Osteoblast (primary cell): ENCODE measurements at regions not wholly inside any gene's neighbourhood (a gene's known extent, or its start where the extent isn't known, plus 50 kb on each side); places are given as distances from the start of the nearest gene placed in this dataset.

Experiments used
- DNase-seq: peaks from one replicate; pipeline ENCODE4 v3.0.0; 2011; ENCODE audit warnings: low spot score, mixed read lengths; ENCODE audit not compliant: insufficient read length; ENCODE audit errors: missing footprints
- H2AFZ ChIP-seq: 2 replicates; pipeline ENCODE4 v1.6.0; 2011; ENCODE audit warnings: mild to moderate bottlenecking, low read length
- H3K27ac ChIP-seq: 2 replicates; pipeline ENCODE4 v1.5.1; 2011; ENCODE audit warnings: mild to moderate bottlenecking, low read depth, low read length, moderate library complexity
- H3K27me3 ChIP-seq: 2 replicates; pipeline ENCODE4 v1.6.0; 2012; ENCODE audit warnings: mild to moderate bottlenecking, control low read depth, inconsistent platforms, low read length, moderate library complexity; ENCODE audit not compliant: insufficient read depth
- H3K36me3 ChIP-seq: 2 replicates; pipeline ENCODE4 v1.5.1; 2011; ENCODE audit warnings: mild to moderate bottlenecking, low read length, control low read depth, moderate library complexity; ENCODE audit not compliant: insufficient read depth
- H3K4me1 ChIP-seq: 2 replicates; pipeline ENCODE4 v1.5.1; 2011; ENCODE audit warnings: mild to moderate bottlenecking, low read length, control low read depth, moderate library complexity; ENCODE audit not compliant: insufficient read depth
- H3K4me2 ChIP-seq: 2 replicates; pipeline ENCODE4 v1.6.0; 2011; ENCODE audit warnings: mild to moderate bottlenecking, low read length; ENCODE audit not compliant: insufficient read depth
- H3K4me3 ChIP-seq: fragments of 200-600 bp; sonication (generic); 3 replicates; pipeline ENCODE4 v1.5.1; 2012; ENCODE audit warnings: mild to moderate bottlenecking, low read length, inconsistent platforms; ENCODE audit not compliant: insufficient read depth
- H3K79me2 ChIP-seq: 2 replicates; pipeline ENCODE4 v1.6.0; 2012; ENCODE audit warnings: mild to moderate bottlenecking, low read length, control low read depth, inconsistent platforms; ENCODE audit not compliant: insufficient read depth
- H3K9me3 ChIP-seq: 2 replicates; pipeline ENCODE4 v1.5.1; 2011; ENCODE audit warnings: low read depth, low read length, control low read depth
- H4K20me1 ChIP-seq: 2 replicates; pipeline ENCODE4 v1.6.0; 2012; ENCODE audit warnings: mild to moderate bottlenecking, low read length, control low read depth; ENCODE audit not compliant: insufficient read depth
- TF ChIP-seq, protein P1 (sequence below): IDR thresholded peaks from 2 replicates; pipeline ENCODE4 v1.5.1; 2011; ENCODE audit warnings: mild to moderate bottlenecking, low read depth, low read length, moderate library complexity; ENCODE audit errors: extremely low read depth

DNA sequence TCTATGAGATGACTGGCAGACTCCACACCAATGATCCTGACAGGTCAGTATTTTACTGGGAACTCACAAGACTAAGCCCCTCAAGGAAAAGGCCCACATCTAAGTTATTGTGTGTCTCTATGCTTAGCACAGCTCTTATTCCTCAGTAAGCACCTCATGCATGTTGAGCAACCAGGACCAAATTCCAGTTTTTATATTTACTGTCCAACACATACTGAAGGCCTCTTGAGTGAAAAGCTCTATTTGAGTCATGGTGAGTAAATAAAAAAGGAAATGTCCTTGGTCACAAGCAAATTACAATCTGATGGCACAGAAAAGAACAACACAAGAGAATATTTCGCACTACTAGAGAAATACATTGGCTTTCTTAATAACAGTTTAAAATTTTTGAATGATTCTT, 87.9 kb upstream of the ETAA1 start:
- TF ChIP-seq, protein P1, sequence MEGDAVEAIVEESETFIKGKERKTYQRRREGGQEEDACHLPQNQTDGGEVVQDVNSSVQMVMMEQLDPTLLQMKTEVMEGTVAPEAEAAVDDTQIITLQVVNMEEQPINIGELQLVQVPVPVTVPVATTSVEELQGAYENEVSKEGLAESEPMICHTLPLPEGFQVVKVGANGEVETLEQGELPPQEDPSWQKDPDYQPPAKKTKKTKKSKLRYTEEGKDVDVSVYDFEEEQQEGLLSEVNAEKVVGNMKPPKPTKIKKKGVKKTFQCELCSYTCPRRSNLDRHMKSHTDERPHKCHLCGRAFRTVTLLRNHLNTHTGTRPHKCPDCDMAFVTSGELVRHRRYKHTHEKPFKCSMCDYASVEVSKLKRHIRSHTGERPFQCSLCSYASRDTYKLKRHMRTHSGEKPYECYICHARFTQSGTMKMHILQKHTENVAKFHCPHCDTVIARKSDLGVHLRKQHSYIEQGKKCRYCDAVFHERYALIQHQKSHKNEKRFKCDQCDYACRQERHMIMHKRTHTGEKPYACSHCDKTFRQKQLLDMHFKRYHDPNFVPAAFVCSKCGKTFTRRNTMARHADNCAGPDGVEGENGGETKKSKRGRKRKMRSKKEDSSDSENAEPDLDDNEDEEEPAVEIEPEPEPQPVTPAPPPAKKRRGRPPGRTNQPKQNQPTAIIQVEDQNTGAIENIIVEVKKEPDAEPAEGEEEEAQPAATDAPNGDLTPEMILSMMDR: no peak
- no peak overlapping the region for H2AFZ ChIP-seq

DNA sequence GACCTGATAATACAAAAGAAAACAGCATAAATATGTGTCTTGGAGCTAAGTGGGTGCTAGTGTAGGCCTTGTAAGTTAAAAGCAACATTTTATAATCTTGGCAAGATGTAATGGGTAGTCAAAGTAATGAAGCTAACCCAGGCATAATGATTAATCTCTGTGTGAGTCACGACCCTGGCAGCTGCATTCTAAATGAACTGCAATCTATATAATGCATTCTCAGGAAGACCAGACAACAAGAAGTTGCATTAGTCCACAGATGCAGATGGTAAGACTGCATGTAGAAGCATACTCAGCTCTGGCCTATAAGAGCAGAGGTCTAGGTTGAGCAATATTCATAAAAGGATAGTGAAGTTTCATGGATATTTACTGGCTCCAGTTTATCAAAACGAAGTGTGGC, 85.6 kb upstream of the ETAA1 start:
- Histone ChIP-seq H4K20me1 (no peaks in the 10 kb centered on the region), H3K36me3 (no peaks in the 10 kb centered on the region), H3K4me2 (no peak overlapping the region), H3K27ac (no peak overlapping the region), H2AFZ (no peak overlapping the region), H3K79me2 (no peaks in the 10 kb centered on the region), H3K9me3 (no peaks in the 10 kb centered on the region), H3K4me1 (peaks cover 7% of the 10 kb centered on the region), H3K27me3 (no peaks in the 10 kb centered on the region), H3K4me3 (no peak overlapping the region)
- peak; percentile 46 for DNase-seq
- TF ChIP-seq, protein P1: no peak

More for the DNA sequence above, 87.9 kb upstream of the ETAA1 start:
- no peak overlapping the region for H3K4me2 ChIP-seq
- H3K79me2 ChIP-seq: no peaks in the 10 kb centered on the region
- DNase-seq: no peak
- no peak overlapping the region for H3K27ac ChIP-seq
- H3K9me3 ChIP-seq: no peaks in the 10 kb centered on the region
- no peaks in the 10 kb centered on the region for H3K36me3 ChIP-seq
- peaks cover 7% of the 10 kb centered on the region for H3K4me1 ChIP-seq
- H3K27me3 ChIP-seq: no peaks in the 10 kb centered on the region
- no peaks in the 10 kb centered on the region for H4K20me1 ChIP-seq
- no peak overlapping the region for H3K4me3 ChIP-seq

DNA sequence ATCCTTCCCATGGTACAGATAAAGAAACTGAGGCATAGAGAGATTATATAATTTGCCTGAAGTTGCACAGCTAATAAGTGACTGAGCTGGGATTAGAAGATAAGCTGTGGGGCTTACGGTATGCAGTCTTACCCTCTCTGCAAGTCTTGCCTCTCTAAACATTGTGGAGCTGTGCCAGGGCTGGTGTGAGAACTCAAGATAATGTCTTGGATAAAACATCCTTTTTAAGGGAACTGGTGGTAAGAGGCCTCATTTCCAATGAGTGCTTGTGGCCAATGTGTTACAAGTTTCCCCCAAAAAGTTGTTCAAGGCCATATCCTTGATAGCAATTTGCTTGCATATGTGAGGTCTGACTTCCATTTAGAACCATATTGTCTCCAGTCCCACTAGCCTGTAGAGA, 84.3 kb upstream of the ETAA1 start:
- Histone ChIP-seq H3K4me2 (no peak overlapping the region), H3K79me2 (no peaks in the 10 kb centered on the region), H3K27me3 (no peaks in the 10 kb centered on the region), H3K9me3 (no peaks in the 10 kb centered on the region), H4K20me1 (no peaks in the 10 kb centered on the region), H3K4me3 (no peak overlapping the region), H3K36me3 (no peaks in the 10 kb centered on the region), H3K4me1 (peaks cover 7% of the 10 kb centered on the region), H2AFZ (no peak overlapping the region), H3K27ac (no peak overlapping the region)
- TF ChIP-seq, protein P1: no peak
- no peak for DNase-seq

DNA sequence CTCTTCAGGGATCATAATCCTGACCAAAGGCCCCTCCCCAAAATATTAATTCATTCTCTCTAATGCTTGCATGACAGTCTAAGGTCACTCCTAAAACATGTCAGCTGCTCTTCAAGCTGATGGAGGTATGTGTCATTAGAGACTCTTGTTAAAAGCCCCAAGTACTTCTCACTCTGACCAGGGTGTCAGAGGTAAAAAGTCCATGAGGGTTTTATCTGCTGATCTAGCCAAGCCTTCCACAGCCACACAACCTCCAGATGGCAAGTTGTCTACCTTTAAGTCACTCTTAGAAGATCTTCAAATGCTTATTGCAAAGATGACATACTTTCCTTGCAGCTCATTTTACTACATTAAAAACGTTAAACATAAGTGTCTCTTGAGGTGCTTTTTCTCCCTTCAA, 83.6 kb upstream of the ETAA1 start:
- DNase-seq: no peak
- no peak overlapping the region for H3K4me2 ChIP-seq
- H3K4me1 ChIP-seq: peaks cover 7% of the 10 kb centered on the region
- no peaks in the 10 kb centered on the region for H3K9me3 ChIP-seq
- TF ChIP-seq, protein P1: no peak
- no peaks in the 10 kb centered on the region for H3K79me2 ChIP-seq
- no peak overlapping the region for H3K4me3 ChIP-seq
- no peaks in the 10 kb centered on the region for H3K36me3 ChIP-seq
- no peak overlapping the region for H3K27ac ChIP-seq
- H4K20me1 ChIP-seq: no peaks in the 10 kb centered on the region
- no peaks in the 10 kb centered on the region for H3K27me3 ChIP-seq
- H2AFZ ChIP-seq: no peak overlapping the region
